Tibial nerve (tissue), 4 donors: ENCODE measurements at regions not wholly inside any gene's neighbourhood (a gene's known extent, or its start where the extent isn't known, plus 50 kb on each side); places are given as distances from the start of the nearest gene placed in this dataset.

Source experiments
- CTCF ChIP-seq, 5 experiments: fragments of 200-600 bp in 3 of 5; fragments of 450-650 bp in 2 of 5; sonication (generic) in 3 of 5; IDR thresholded peaks; one replicate each; pipeline ENCODE4 v1.5.1; 2016 to 2019; ENCODE audit warnings: antibody characterized with exemption in 5 of 5, mild to moderate bottlenecking in 3 of 5, moderate library complexity in 2 of 5
- EP300 ChIP-seq, 2 donors: sonication (generic); formaldehyde crosslinking; IDR thresholded peaks; one replicate each; pipeline ENCODE4 v1.6.1; 2017; ENCODE audit warnings: antibody characterized with exemption in 2 of 2, mild to moderate bottlenecking in 1 of 2

GRCh38 chr1:149844101-149844500 lies 55.3 kb upstream of the BOLA1 start:
- no peak for TF ChIP-seq CTCF (IDR thresholded peaks at IDR 0.05)
- no peak for TF ChIP-seq EP300 (IDR thresholded peaks at IDR 0.05)
